ENCODE measurements at regions not wholly inside any gene's neighbourhood (a gene's known extent, or its start where the extent isn't known, plus 50 kb on each side); places are given as distances from the start of the nearest gene placed in this dataset.
"Not testable (repeated sequence)": the region's sequence is repeated elsewhere in the genome, so short reads cannot be mapped to it uniquely, and the experiment has no call there.

DNA sequence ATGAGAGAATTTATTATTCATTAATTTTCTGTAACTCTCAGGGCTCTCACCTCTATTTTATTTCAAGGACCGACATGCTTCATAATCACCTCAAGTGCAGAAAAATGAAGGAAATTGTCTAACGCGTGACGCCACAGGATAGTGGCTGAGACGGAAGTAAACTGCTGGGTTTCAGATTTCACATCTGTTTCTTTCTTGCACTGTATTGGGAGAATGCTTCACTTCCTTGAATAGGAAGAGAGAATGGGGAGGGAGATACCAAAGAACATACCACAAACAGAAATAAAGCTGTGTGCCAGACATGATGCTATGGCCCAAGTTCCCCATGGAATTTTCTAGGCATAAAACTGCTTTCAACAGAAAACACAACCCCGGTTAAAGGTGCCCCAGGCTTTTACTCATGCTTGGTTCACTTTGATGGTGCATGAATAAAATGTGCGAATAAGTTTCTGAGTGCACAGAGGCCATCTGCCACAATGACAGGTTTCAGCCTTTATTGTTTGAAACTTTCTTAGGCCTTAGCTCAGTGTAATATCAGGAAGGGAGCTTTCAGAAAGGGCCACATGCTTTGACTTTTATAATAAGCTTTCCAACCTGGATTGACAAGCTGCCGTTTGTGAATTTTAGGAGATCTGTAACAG, 1116.4 kb downstream of the SOCS6 start:
- Histone ChIP-seq H3K4me1 (ENCODE audit: control insufficient read depth, insufficient read depth, low read length) (no peaks in the 10 kb centered on the region), H3K4me3 (ENCODE audit: low read length in 2 of 2) (no peak overlapping the region), H3K9me3 (ENCODE audit: control insufficient read depth in 2 of 2, low read length in 2 of 2) (no peaks in the 10 kb centered on the region), H3K36me3 (ENCODE audit: control insufficient read depth in 2 of 2, insufficient read depth in 2 of 2, low read length in 2 of 2) (no peaks in the 10 kb centered on the region), H3K27me3 (ENCODE audit: control insufficient read depth in 1 of 2, insufficient read depth in 2 of 2, low read length in 2 of 2) (no peaks in the 10 kb centered on the region), H3K9ac (ENCODE audit: low read length in 2 of 2) (no peak overlapping the region), H3K27ac (ENCODE audit: low read length) (no peak overlapping the region)

DNA sequence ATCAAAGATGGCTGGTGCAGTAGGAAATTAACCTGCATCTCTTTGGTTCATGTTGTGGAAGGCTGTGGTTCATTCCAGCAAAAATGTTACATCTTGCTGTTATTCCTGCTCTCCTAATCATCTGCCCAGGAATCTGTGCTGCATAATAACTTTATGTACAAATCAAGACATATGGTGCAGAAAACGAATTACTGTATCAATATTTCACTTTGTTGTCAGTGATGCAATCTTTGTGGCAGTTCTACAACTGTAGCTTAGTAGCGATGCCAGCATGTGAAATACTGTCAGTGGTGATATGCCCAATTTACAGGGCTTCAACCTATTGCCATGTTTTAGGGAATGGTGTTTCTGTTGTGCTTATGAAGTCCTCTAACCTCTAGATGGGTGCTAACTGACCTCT, 1114.7 kb downstream of the SOCS6 start:
- H3K27me3 ChIP-seq (ENCODE audit: control insufficient read depth in 1 of 2, insufficient read depth in 2 of 2, low read length in 2 of 2): no peaks in the 10 kb centered on the region
- H3K4me1 ChIP-seq (ENCODE audit: control insufficient read depth, insufficient read depth, low read length): no peaks in the 10 kb centered on the region
- no peaks in the 10 kb centered on the region for H3K9me3 ChIP-seq (ENCODE audit: control insufficient read depth in 2 of 2, low read length in 2 of 2)
- no peak overlapping the region for H3K9ac ChIP-seq (ENCODE audit: low read length in 2 of 2)
- H3K36me3 ChIP-seq (ENCODE audit: control insufficient read depth in 2 of 2, insufficient read depth in 2 of 2, low read length in 2 of 2): no peaks in the 10 kb centered on the region
- no peak overlapping the region for H3K27ac ChIP-seq (ENCODE audit: low read length)
- no peak overlapping the region for H3K4me3 ChIP-seq (ENCODE audit: low read length in 2 of 2)

GRCh38 chr18:71398531-71398930, 1109.7 kb downstream of the SOCS6 start:
- Histone ChIP-seq H3K36me3 (ENCODE audit: control insufficient read depth in 2 of 2, insufficient read depth in 2 of 2, low read length in 2 of 2) (no peaks in the 10 kb centered on the region), H3K4me3 (ENCODE audit: low read length in 2 of 2) (no peak overlapping the region), H3K27ac (ENCODE audit: low read length) (no peak overlapping the region)

DNA sequence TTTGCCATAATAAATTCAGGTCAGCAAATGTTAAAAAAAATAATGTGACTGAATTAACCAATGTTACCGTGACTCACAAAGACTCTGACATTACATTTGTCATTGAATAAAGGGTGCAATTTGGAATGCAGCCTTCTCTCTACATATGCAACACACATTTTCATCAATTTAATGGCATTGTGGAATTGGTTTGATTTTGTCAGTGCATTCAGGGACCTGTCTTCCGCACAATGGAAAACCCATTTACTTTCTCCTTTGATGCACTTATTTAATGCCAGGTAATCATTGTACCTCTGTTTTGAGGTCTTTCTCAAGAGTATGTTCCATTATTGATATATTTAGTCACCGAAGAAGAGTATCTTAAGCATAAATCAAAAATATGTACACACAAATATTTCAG, 1099.3 kb downstream of the SOCS6 start:
- Histone ChIP-seq H3K36me3 (ENCODE audit: control insufficient read depth in 2 of 2, insufficient read depth in 2 of 2, low read length in 2 of 2) (no peaks in the 10 kb centered on the region), H3K9me3 (ENCODE audit: control insufficient read depth in 2 of 2, low read length in 2 of 2) (no peaks in the 10 kb centered on the region), H3K4me1 (ENCODE audit: control insufficient read depth, insufficient read depth, low read length) (no peaks in the 10 kb centered on the region), H3K9ac (ENCODE audit: low read length in 2 of 2) (no peak overlapping the region), H3K4me3 (ENCODE audit: low read length in 2 of 2) (no peak overlapping the region), H3K27me3 (ENCODE audit: control insufficient read depth in 1 of 2, insufficient read depth in 2 of 2, low read length in 2 of 2) (no peaks in the 10 kb centered on the region), H3K27ac (ENCODE audit: low read length) (no peak overlapping the region)

More at GRCh38 chr18:71398531-71398930, 1109.7 kb downstream of the SOCS6 start:
- no peaks in the 10 kb centered on the region for H3K4me1 ChIP-seq (ENCODE audit: control insufficient read depth, insufficient read depth, low read length)
- no peak overlapping the region for H3K9ac ChIP-seq (ENCODE audit: low read length in 2 of 2)
- H3K27me3 ChIP-seq (ENCODE audit: control insufficient read depth in 1 of 2, insufficient read depth in 2 of 2, low read length in 2 of 2): no peaks in the 10 kb centered on the region
- H3K9me3 ChIP-seq (ENCODE audit: control insufficient read depth in 2 of 2, low read length in 2 of 2): no peaks in the 10 kb centered on the region

GRCh38 chr18:71374294-71375000, 1085.6 kb downstream of the SOCS6 start:
- H3K9me3 ChIP-seq (ENCODE audit: control insufficient read depth in 2 of 2, low read length in 2 of 2): no peaks in the 10 kb centered on the region
- H3K36me3 ChIP-seq (ENCODE audit: control insufficient read depth in 2 of 2, insufficient read depth in 2 of 2, low read length in 2 of 2): no peaks in the 10 kb centered on the region
- no peaks in the 10 kb centered on the region for H3K4me1 ChIP-seq (ENCODE audit: control insufficient read depth, insufficient read depth, low read length)
- H3K27ac ChIP-seq (ENCODE audit: low read length): no peak overlapping the region
- no peak overlapping the region for H3K4me3 ChIP-seq (ENCODE audit: low read length in 2 of 2)
- peaks cover 0 to 3% of the 10 kb centered on the region in 2 donors for H3K27me3 ChIP-seq (ENCODE audit: control insufficient read depth in 1 of 2, insufficient read depth in 2 of 2, low read length in 2 of 2)
- H3K9ac ChIP-seq (ENCODE audit: low read length in 2 of 2): no peak overlapping the region

- H3K9me3 ChIP-seq (ENCODE audit: control insufficient read depth in 2 of 2, low read length in 2 of 2): peaks cover 0 to 2% of the 10 kb centered on the region in 2 donors
- no peak overlapping the region for H3K4me3 ChIP-seq (ENCODE audit: low read length in 2 of 2)
- H3K9ac ChIP-seq (ENCODE audit: low read length in 2 of 2): no peak overlapping the region
- H3K27ac ChIP-seq (ENCODE audit: low read length): no peak overlapping the region
- H3K36me3 ChIP-seq (ENCODE audit: control insufficient read depth in 2 of 2, insufficient read depth in 2 of 2, low read length in 2 of 2): no peaks in the 10 kb centered on the region
- peaks cover 0 to 3% of the 10 kb centered on the region in 2 donors for H3K27me3 ChIP-seq (ENCODE audit: control insufficient read depth in 1 of 2, insufficient read depth in 2 of 2, low read length in 2 of 2)
- no peaks in the 10 kb centered on the region for H3K4me1 ChIP-seq (ENCODE audit: control insufficient read depth, insufficient read depth, low read length)
Measured at GRCh38 chr18:71371951-71372605, 1083.2 kb downstream of the SOCS6 start.

DNA sequence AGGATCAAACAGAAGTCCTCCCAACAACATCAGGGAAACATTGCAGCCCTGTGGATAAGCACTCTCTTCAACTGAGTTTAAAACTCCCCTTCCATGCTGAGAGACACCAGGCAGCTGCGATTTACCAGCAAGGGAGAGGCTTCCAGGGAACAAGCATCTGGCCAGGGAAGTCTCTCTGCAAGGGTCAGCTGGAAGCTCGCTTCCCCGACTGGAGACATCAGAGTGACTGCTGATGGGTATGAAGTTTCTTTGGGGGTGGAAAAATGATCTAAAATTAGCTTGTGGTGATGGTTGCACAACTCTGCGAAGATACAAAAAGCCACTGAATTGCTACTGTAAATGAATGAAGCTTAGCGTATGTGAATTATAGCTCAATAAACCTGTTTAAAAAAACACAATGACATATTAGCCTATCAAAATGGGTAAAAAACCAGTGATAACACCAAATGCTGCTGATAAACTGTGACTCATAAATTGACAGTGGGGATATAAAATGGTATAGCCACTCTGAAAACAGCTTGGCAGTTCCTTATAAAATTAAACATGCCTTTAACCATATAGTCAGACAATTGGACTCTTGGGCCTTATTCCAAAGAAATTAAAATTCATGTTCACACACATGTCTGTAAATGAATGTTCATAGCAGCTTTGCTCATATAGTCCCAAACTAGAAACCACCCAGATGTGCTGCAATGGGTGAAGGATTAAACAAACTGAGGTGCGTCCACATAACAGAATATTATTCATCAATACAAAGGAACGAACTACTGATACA, 1082.0 kb downstream of the SOCS6 start:
- Histone ChIP-seq H3K27ac (ENCODE audit: low read length) (no peak overlapping the region), H3K4me1 (ENCODE audit: control insufficient read depth, insufficient read depth, low read length) (no peaks in the 10 kb centered on the region), H3K4me3 (ENCODE audit: low read length in 2 of 2) (no peak overlapping the region), H3K36me3 (ENCODE audit: control insufficient read depth in 2 of 2, insufficient read depth in 2 of 2, low read length in 2 of 2) (no peaks in the 10 kb centered on the region), H3K27me3 (ENCODE audit: control insufficient read depth in 1 of 2, insufficient read depth in 2 of 2, low read length in 2 of 2) (peaks cover 0 to 3% of the 10 kb centered on the region in 2 donors), H3K9me3 (ENCODE audit: control insufficient read depth in 2 of 2, low read length in 2 of 2) (peaks cover 0 to 3% of the 10 kb centered on the region in 2 donors), H3K9ac (ENCODE audit: low read length in 2 of 2) (no peak overlapping the region)

DNA sequence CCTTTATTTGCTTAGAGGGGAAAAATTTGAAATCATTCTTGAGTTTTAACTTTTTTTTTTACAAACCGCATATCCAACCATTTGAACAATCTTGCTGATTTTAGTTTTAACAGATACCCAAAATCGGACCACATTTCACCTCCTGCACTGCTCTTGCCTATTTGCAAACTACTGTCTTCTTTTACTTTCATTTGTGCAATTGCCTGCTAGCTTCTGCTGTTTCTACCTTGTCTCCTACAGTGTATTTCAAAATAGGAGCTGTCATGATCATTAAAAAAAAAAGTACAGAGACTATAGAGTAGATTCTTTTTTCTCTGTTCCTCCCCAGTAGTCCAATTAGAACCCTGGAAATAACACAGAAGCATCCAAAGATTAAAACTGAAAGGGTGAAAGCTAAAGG, 1081.2 kb downstream of the SOCS6 start:
- Histone ChIP-seq H3K4me1 (ENCODE audit: control insufficient read depth, insufficient read depth, low read length) (no peaks in the 10 kb centered on the region), H3K9me3 (ENCODE audit: control insufficient read depth in 2 of 2, low read length in 2 of 2) (peaks cover 0 to 3% of the 10 kb centered on the region in 2 donors), H3K36me3 (ENCODE audit: control insufficient read depth in 2 of 2, insufficient read depth in 2 of 2, low read length in 2 of 2) (no peaks in the 10 kb centered on the region)

GRCh38 chr18:71362140-71362539, 1073.3 kb downstream of the SOCS6 start:
- H3K9ac ChIP-seq (ENCODE audit: low read length in 2 of 2): no peak overlapping the region
- H3K27me3 ChIP-seq (ENCODE audit: control insufficient read depth in 1 of 2, insufficient read depth in 2 of 2, low read length in 2 of 2): no peaks in the 10 kb centered on the region
- peaks cover 0 to 2% of the 10 kb centered on the region in 2 donors for H3K9me3 ChIP-seq (ENCODE audit: control insufficient read depth in 2 of 2, low read length in 2 of 2)
- no peaks in the 10 kb centered on the region for H3K36me3 ChIP-seq (ENCODE audit: control insufficient read depth in 2 of 2, insufficient read depth in 2 of 2, low read length in 2 of 2)
- no peak overlapping the region for H3K4me3 ChIP-seq (ENCODE audit: low read length in 2 of 2)
- no peak overlapping the region for H3K27ac ChIP-seq (ENCODE audit: low read length)
- no peaks in the 10 kb centered on the region for H3K4me1 ChIP-seq (ENCODE audit: control insufficient read depth, insufficient read depth, low read length)

More for the DNA sequence above, 1081.2 kb downstream of the SOCS6 start:
- Histone ChIP-seq H3K27me3 (ENCODE audit: control insufficient read depth in 1 of 2, insufficient read depth in 2 of 2, low read length in 2 of 2) (peaks cover 0 to 3% of the 10 kb centered on the region in 2 donors), H3K9ac (ENCODE audit: low read length in 2 of 2) (no peak overlapping the region), H3K4me3 (ENCODE audit: low read length in 2 of 2) (no peak overlapping the region), H3K27ac (ENCODE audit: low read length) (no peak overlapping the region)

DNA sequence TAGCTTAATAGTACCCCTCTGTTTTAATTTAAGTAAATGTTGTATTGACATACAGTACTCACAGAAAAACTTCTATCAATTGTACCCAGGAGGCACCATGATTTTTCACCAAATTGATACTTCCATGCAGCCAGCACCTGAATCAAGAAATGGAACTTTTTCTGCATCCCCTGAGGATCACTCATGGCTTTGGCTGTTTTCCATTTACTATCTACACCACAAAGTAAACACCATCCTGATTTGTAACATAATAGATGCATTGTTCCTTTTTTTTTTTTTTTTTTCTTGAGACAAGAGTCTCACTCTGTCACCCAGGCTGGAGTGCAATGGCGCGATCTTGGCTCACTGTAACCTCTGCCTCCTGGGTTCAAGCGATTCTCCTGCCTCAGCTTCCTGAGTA, 1066.8 kb downstream of the SOCS6 start:
- H3K4me1 ChIP-seq (ENCODE audit: control insufficient read depth, insufficient read depth, low read length); H3K27me3 ChIP-seq (ENCODE audit: control insufficient read depth in 1 of 2, insufficient read depth in 2 of 2, low read length in 2 of 2); H3K9ac ChIP-seq (ENCODE audit: low read length in 2 of 2); H3K4me3 ChIP-seq (ENCODE audit: low read length in 2 of 2); H3K9me3 ChIP-seq (ENCODE audit: control insufficient read depth in 2 of 2, low read length in 2 of 2); H3K36me3 ChIP-seq (ENCODE audit: control insufficient read depth in 2 of 2, insufficient read depth in 2 of 2, low read length in 2 of 2); H3K27ac ChIP-seq (ENCODE audit: low read length): not testable (repeated sequence)
